ENCODE measurements at regions not wholly inside any gene's neighbourhood (a gene's known extent, or its start where the extent isn't known, plus 50 kb on each side); places are given as distances from the start of the nearest gene placed in this dataset.

- Histone ChIP-seq H4K20me1 (ENCODE audit: control insufficient read depth, extremely low read depth, insufficient read depth, low read length) (no peaks in the 10 kb centered on the region), H3K9me1 (ENCODE audit: control insufficient read depth, extremely low read depth, insufficient read depth, low read length) (no peaks in the 10 kb centered on the region), H3K4me2 (ENCODE audit: control insufficient read depth, extremely low read depth, insufficient read depth, low read depth, low read length) (no peak overlapping the region), H3K36me3 (ENCODE audit: control insufficient read depth in 2 of 2, extremely low read depth in 1 of 2, insufficient read depth in 2 of 2, low read length in 2 of 2) (no peaks in the 10 kb centered on the region), H3K4me1 (ENCODE audit: control insufficient read depth, extremely low read depth, insufficient read depth, low read length) (no peaks in the 10 kb centered on the region), H3K9ac (ENCODE audit: control insufficient read depth, extremely low read depth, insufficient read depth, low read length) (no peak overlapping the region), H3K27me3 (ENCODE audit: control insufficient read depth, extremely low read depth, insufficient read depth, low read length) (no peaks in the 10 kb centered on the region), H3K27ac (ENCODE audit: control insufficient read depth, insufficient read depth, low read length) (no peak overlapping the region), H3K4me3 (ENCODE audit: control insufficient read depth in 2 of 3, extremely low read depth in 1 of 3, insufficient read depth in 2 of 3, low read depth in 1 of 3, low read length in 3 of 3) (no peak overlapping the region), H3K79me2 (ENCODE audit: control insufficient read depth, insufficient read depth, low read length) (no peaks in the 10 kb centered on the region), H2AFZ (ENCODE audit: control insufficient read depth, low read length) (no peak overlapping the region), H3K9me3 (ENCODE audit: control insufficient read depth, low read depth, low read length) (no peaks in the 10 kb centered on the region)
- dilution Hi-C loops (cut with MboI; ENCODE audit: extremely low pct_ligation_motif_present, low sequenced_read_pairs), result no loop called here
- DNase-seq (ENCODE audit: low read depth, low spot score), result no peak
- no peak for TF ChIP-seq CTCF (optimal IDR thresholded peaks at IDR 0.05 in 1 of 3, IDR thresholded peaks at IDR 0.05 in 1 of 3, conservative IDR thresholded peaks at IDR 0.05 in 1 of 3; ENCODE audit: extremely low read depth in 1 of 3, insufficient read depth in 2 of 3, low read length in 3 of 3)
- no peak for TF ChIP-seq EZH2 (IDR thresholded peaks at IDR 0.05; ENCODE audit: low read length)
- no peak for FAIRE-seq
These were observed 117.2 kb upstream of the CAV2 start for GRCh38 chr7:116382375-116382774.

GRCh38 chr7:116384936-116385635 is 114.5 kb upstream of the CAV2 start:
- TF ChIP-seq CTCF (optimal IDR thresholded peaks at IDR 0.05 in 1 of 3, IDR thresholded peaks at IDR 0.05 in 1 of 3, conservative IDR thresholded peaks at IDR 0.05 in 1 of 3; ENCODE audit: extremely low read depth in 1 of 3, insufficient read depth in 2 of 3, low read length in 3 of 3), result no peak
- TF ChIP-seq EZH2 (IDR thresholded peaks at IDR 0.05; ENCODE audit: low read length), result no peak

More at GRCh38 chr7:116384936-116385635, 114.5 kb upstream of the CAV2 start:
- no peak for DNase-seq (ENCODE audit: low read depth, low spot score)
- Histone ChIP-seq H3K27me3 (ENCODE audit: control insufficient read depth, extremely low read depth, insufficient read depth, low read length) (no peaks in the 10 kb centered on the region), H3K27ac (ENCODE audit: control insufficient read depth, insufficient read depth, low read length) (no peak overlapping the region), H3K9ac (ENCODE audit: control insufficient read depth, extremely low read depth, insufficient read depth, low read length) (no peak overlapping the region), H2AFZ (ENCODE audit: control insufficient read depth, low read length) (no peak overlapping the region), H3K4me2 (ENCODE audit: control insufficient read depth, extremely low read depth, insufficient read depth, low read depth, low read length) (no peak overlapping the region), H3K4me1 (ENCODE audit: control insufficient read depth, extremely low read depth, insufficient read depth, low read length) (no peaks in the 10 kb centered on the region), H3K9me1 (ENCODE audit: control insufficient read depth, extremely low read depth, insufficient read depth, low read length) (no peaks in the 10 kb centered on the region), H4K20me1 (ENCODE audit: control insufficient read depth, extremely low read depth, insufficient read depth, low read length) (no peaks in the 10 kb centered on the region), H3K36me3 (ENCODE audit: control insufficient read depth in 2 of 2, extremely low read depth in 1 of 2, insufficient read depth in 2 of 2, low read length in 2 of 2) (no peaks in the 10 kb centered on the region), H3K9me3 (ENCODE audit: control insufficient read depth, low read depth, low read length) (no peaks in the 10 kb centered on the region), H3K4me3 (ENCODE audit: control insufficient read depth in 2 of 3, extremely low read depth in 1 of 3, insufficient read depth in 2 of 3, low read depth in 1 of 3, low read length in 3 of 3) (no peak overlapping the region), H3K79me2 (ENCODE audit: control insufficient read depth, insufficient read depth, low read length) (no peaks in the 10 kb centered on the region)
- FAIRE-seq, result no peak
- dilution Hi-C loops (cut with MboI; ENCODE audit: extremely low pct_ligation_motif_present, low sequenced_read_pairs), result no loop called here
